ENCODE measurements at regions not wholly inside any gene's neighbourhood (a gene's known extent, or its start where the extent isn't known, plus 50 kb on each side); places are given as distances from the start of the nearest gene placed in this dataset.

DNA sequence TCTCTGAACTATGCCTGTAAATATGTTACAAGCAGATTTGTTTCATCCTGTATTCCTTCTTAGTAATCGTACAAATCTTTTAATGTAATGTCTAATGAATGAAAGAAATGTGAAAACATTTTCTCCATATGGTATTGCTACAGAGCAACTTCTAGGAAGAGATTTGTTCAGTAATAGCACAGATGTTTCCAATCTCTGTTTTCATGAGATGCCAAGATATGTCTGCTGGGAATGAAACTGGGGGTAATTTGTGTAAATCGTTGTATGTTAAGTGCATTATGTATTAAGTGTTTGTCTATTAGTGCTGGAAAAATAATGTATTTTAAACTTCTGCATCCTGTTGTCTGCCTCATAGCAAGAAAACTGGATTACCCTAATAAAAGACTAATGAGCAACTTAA lies 722.2 kb upstream of the EYS start:
- DNase-seq (ENCODE audit: low spot score), result no peak

DNA sequence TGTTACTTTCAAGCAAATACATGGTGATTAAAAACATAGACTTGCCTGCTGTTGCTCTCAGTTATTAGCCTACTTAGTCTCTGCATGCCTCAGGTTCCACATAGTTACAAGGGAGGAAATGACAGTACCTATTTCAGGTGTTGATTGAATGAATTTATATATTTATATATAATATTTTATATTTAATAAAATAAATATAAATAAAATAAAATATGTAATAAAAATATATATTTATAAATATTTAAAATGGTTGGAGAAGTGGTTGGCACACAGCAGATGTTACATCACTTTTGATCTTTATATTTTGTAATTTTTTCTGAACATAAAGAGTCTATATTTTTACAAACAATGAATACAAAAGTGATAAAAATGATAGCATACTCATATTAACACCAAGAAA lies 716.0 kb upstream of the EYS start:
- DNase-seq (ENCODE audit: low spot score), result no peak

DNA sequence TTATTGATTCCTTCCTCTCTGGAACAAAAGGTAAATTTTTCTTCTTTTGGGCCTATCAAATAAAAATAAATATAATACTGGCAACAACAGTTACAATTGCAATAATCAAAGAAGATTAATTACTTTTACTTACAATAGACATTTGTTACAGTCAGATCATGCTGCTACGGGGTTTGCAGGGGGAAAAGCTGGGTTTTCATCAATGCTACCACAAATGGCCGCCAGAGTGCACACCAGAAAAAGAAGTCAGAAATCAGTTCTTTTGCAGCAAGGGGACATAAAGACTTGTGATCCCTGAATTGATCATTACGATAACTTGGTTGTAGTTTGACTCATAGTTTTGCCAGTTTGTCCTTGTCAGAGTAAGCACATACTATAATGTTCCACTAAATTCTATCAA lies 714.5 kb upstream of the EYS start:
- DNase-seq (ENCODE audit: low spot score), result no peak

DNA sequence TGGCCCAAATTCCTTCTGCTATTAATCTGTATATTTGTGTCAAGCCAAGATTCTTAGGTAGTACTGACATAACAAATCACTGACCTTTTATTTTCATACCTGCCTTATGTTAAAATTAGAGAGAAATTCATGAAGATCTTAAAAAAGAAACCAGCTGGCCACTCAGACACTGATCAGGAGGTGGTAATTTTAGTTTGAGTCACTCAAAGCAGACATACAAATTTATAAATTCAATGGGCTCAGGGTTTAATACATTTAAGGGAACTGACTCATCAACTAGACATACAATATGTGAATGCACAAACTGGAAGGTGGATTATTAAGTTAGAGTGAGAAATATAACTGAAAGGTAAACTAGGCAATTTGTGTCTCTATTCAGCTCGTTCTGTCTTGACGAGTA lies 711.9 kb upstream of the EYS start:
- DNase-seq (ENCODE audit: low spot score), result no peak

DNA sequence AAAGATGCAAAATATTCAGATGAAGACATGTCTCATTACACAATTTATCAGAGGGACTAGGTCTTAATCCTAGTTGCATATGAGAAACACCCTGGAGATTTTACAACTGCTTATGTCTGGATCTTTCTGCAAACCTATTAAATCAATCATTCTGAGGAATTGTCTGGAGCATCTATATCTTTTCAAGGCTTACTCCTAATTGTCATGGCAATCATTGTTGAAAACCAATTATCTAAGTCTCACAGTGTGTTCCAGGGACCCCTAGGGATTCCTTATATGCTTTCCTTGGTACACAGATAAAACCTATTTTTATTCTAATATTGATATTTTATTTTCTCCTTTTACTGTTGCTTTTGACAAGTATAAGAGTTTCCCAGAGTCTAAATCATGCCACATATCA lies 696.9 kb upstream of the EYS start:
- DNase-seq (ENCODE audit: low spot score), result no peak

DNA sequence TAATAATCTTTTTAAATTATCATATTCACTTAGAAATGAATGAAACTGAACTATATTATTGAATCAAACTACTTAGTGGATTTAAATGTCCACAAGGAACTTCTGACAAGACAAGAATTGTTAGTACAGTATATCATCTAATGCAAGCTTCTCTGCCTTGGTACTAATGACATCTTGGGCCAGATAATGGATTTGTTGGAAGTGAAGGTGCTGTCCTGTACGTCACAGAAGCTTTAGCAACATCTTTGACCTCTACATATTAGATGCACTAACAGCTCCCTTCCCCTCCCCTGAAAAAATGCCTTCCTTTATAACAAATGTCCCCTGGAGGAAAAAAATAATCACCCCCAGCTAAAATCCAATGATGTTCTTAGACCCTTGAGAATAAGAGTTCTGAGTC lies 695.8 kb upstream of the EYS start:
- no peak for DNase-seq (ENCODE audit: low spot score)

DNA sequence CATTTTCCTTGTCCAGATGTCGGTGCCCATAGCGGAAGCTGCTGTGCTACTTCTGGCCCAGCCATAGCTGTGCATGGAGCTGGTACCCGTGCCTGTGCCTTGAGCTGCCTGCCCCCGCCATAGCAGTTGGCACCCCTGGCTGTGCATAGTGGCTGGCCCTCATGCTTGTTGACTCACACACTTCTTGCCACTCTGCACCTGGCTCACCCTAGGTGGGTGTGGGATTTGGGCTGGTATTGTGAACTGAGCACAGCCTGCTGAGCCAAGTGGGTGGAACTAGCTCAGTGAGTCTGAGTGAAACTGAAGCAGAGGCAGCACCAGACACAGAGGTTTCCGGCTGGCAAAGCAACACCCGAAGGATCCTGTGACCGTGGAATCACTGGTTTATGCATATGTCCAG lies 689.5 kb upstream of the EYS start:
- no peak for DNase-seq (ENCODE audit: low spot score)

DNA sequence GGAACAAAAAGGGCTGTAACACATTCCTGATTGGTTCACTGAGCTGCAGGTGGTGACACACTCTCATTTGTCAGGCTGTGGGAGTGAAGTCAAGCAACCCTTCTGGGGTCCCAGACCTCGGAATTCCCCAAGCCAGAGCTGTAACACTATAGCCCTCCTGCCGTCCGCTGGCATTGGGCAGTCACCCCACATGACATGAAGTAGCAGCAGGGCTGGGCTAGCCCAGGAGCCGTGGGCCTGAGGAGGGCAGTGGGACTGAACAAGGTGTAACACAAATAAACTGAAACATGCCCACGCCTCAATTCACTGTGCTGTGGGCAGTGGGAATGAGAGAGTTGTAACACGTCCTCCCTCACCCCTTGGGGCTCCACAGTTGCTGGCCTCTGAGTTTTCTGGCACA lies 689.1 kb upstream of the EYS start:
- no peak for DNase-seq (ENCODE audit: low spot score)

DNA sequence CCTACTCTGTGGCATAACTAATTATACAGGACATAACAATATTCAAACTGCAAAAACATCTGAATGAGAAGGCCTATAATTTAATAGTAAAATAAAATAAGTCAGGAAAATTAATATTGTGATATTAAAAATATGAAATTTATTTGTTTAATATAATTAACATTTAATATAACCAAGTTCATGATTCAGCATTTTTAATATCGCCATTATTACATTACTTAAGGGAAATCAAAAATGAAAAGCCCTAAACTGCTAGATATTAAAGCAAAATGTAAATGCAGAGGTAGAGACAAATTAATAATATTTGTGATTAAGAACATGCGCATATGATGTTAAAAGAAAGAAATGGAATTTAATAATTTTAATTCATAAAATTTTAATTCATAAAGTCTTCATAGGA lies 683.4 kb upstream of the EYS start:
- DNase-seq (ENCODE audit: low spot score), result no peak

DNA sequence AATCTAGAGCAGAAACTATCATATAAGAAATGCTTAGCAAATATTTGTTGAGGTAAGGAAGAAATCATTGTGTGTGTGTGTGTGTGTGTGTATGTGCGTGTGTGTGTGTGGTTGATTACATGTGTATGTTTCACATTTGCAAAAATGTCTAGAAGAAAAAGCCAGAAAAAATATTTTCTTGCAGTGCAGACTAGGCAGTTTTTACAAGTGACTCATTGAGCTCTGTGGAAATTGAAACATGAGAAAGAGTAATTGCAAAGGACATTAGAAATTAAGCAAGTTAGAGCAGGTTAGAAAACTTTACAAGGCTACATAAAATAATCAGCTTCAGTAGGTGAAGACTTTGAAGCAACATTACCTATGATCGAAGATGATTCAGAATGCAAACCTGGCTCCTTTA lies 669.0 kb upstream of the EYS start:
- DNase-seq (ENCODE audit: low spot score), result no peak

DNA sequence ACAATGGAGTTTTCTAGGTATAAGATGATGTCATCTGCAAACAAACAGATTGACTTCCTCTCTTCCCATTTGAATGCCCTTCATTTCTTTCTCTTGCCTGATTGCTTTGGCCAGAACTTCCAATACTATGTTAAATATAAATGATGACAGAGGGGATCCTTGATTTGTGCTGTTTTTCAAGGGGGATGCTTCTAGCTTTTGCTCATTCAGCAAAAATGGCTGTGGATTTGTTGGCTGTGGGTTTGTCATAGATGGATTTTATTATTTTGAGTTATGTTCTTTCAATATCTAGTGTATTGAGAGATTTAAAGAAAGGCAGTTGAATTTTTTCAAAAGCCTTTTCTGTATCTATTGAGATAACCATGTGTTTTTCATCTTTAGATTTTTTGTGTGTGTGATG lies 662.4 kb upstream of the EYS start:
- DNase-seq (ENCODE audit: low spot score), result no peak

DNA sequence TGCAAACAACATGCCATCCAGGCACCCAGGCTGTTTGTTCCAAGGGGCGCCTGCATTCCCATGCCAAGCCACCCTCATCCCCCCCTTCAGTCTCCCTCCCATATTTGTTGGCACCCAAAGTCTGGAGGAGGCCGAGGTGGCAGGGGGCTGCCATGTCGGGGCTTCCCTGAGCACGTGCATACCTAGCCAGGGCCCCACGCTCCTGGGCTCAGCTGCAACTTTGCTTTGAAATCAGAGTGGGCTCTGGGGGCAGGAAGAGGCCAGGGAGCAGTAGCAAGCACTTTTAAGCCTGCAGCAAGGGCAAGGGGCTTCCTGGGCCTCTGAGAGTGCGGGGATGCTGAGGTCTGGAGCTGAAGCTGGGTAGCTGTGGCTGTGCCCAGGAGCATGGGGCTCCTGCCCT lies 655.9 kb upstream of the EYS start:
- DNase-seq (ENCODE audit: low spot score), result no peak

DNA sequence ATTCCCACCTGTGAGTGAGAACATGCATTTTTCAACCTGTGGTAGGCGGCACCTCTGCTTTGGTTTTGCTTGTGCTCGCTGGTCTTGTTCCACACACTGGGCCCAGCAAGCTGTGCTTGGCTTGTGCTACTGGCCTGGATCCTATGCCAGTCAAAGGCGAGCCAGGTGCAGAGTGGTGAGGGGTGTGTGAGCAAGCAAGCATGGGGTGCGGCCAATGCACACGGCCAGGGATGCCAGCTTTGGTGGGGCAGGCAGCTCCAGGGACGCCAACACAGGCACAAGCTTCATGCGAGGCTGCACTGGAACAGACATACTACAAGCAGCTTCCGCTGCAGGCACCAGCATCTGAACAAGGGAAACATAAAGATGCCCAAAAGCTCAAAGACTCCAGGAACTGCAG lies 654.9 kb upstream of the EYS start:
- no peak for DNase-seq (ENCODE audit: low spot score)

DNA sequence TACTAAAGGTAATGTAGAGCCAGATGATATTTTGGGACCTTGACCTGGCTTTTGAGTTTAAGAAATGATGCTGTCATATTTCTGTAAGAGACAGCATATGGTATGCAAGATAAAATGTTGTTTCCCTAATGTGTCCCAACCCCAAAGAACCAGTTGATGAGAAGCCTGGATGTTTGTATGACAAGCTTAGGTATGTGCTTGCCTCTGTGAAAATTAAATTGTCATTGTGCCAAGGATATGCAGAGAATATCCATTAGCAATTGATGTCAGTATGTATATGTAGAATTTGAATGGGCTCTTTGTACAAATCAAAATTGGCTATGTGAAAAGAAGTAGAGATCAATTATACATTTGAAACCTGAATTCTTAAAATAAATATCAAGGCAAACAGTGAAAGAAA lies 650.8 kb upstream of the EYS start:
- DNase-seq (ENCODE audit: low spot score), result no peak

DNA sequence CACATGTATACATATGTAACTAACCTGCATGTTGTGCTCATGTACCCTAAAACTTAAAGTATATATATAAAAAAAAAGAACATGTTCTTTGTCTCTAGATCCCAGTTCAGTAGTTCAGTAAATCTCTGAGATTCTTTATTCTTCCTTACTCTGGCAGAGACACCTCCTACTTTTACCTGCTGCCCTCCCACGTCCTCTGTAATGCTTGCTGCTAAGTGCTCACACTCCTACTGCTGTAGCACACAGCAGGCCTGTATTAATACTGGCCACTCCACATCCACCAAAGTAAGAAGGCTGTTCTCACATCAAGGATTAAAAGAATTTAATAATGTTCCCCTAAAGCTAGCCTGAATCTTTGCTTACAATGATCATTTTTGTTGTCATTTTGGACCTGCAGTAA lies 648.4 kb upstream of the EYS start:
- no peak for DNase-seq (ENCODE audit: low spot score)

DNA sequence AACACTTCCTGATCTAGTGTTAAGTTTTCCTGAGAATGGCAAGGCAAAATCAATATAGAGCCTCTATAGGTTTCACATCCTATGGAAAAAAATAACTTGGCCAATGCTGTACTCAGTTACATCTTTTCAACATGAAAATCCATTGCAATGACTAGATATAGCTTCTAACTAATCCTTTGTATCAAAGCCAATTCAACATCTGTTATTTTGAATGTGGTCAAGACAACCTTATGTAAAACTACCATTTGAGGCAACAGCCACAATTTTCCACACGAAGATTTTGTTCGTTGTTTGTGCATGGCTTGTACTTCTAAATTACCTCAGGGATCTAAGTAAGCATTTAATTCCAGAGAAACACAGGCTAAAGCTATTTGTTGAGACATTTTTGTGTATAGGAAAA lies 637.8 kb upstream of the EYS start:
- no peak for DNase-seq (ENCODE audit: low spot score)

DNA sequence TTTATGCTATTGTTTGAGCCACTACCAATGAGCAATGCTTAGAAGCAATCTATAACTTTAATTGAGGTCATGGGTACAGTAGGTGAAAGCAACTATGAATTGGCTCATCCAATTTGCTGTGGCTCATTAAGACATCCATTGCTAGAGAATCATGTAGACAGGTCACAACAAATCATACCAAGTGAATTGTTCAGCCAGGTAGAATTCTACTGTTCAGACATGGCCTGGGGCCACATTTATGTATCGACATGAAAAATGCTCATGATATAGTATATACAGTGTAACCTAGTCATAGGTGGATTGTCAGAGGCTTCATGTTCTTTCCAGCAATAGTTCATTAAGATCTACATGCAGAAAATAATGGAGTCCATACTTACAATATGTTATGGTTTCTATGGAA lies 633.7 kb upstream of the EYS start:
- no peak for DNase-seq (ENCODE audit: low spot score)

DNA sequence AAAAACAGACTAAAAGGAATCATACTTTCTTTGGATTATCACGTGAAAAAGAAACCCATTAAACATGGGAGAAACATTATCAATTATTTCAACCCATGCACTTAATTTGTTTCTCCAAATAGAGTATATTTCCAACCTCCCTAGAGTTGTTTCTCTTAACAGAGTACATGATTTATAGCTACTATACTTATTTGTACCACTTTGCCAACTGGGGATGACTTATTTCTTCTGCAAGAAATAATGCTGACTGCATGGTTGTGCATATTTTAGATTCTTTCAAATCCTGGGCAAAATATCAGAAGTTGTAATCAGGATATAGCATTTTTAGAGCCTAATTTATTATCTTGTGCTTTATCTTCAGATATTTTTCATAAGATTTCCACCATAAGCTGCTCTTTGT lies 629.1 kb upstream of the EYS start:
- no peak for DNase-seq (ENCODE audit: low spot score)

DNA sequence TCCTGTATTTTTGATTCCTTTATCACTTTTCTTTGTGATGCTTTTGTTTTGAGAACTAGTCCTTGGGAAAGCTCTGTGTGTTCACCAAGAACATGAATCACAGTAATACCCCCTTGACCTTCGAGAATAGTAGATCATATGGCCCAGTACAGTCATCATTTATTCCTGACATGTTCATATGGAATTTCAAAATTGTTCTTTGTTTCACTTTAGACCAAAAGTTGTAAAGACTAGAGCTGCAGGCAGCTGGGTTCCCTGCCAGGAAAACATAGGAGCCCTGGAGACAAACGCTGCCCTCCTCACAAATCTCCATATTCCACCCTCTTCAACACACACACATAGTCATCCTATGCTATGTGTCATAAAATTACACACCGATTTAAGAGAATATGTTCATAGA lies 621.2 kb upstream of the EYS start:
- DNase-seq (ENCODE audit: low spot score), result no peak

DNA sequence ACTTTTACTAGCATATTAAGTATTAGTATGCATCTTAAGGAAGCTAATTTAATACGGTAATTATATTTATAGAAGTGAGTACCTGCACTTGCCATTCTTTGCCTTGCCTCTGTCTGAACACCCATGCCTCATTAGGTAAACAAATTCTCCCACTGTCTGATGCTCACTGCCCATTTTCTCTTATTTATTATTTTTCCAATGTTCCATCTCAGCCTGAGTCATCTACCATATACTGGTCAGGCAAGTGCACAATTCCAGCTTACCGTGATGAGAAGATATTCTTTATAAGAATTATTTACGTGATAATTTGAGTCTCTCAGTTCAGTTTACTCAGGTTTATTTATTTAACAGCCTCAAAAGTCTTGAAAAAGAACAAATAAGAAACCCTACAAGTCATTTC lies 619.2 kb upstream of the EYS start:
- no peak for DNase-seq (ENCODE audit: low spot score)

DNA sequence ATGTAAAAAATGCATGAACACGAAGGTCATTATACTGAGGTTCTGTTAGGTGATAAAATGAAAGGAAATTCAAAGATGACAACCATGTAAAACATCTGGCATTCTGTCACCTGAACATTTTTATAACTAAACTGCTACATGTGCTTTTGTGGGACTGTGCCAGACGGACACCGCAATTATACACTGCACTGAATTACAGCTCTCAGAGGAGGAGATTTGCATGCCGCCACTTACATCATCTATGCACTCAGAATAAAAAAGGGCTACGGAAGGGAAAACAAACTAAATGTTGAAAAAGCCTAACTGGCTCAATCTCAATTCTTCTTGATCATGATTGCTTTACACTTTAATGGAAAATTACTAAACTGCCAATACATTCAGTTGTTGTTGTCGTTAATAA lies 614.0 kb upstream of the EYS start:
- no peak for DNase-seq (ENCODE audit: low spot score)

DNA sequence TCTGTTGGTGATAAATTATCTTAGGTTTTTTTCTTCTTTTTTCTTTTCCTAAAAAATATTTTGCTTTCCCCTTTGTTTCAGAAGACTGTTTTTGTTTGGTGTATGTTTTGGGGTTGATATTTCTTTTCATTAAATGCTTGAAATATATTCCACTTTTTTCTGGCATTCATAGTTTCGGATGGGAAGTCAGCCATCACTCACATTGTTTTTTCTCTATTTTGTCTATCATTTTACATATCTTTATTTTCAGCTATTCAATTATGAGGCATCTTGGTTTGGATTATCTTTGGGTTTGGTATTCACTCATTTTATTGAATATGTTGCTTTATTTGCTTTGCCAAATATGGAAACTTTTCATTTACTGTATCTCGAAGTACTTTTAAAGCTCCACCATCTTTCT lies 600.5 kb upstream of the EYS start:
- DNase-seq (ENCODE audit: low spot score), result no peak

DNA sequence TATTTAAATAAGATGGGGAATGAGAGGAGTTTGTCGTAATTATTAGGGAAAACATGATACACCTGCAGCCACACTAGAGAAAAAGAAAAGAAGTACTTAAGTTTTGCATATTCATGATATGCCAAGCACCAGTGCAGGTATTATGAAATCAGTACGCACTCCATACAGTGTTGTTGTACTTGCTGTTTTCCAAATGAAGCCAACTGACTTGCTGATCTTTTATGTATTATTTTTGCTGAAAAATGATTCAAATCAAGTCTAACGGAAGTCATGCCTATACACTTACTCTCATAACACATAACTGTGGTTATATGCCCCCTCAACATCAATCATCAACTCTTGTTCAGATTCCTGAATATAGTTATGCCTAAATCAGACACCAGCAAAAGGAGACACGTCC lies 584.9 kb upstream of the EYS start:
- DNase-seq (ENCODE audit: low spot score), result no peak

DNA sequence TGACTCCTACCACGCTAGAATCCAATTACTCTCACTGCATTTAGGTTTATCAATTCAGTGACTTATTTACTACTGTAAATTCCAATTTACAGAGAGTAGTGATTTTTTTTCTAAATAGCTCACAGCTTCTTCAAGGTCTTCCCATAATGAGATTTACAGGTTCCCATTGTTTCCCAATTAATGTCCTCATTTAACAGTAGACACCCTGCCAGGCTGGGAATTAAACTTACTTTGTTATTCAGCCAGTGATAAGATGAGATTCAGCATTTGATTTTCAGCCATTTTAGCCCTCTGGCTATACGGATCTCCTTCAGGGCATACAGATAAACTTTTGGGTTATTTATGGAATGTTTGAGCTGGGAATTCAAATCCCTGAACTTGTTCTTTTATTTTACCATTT lies 582.9 kb upstream of the EYS start:
- DNase-seq (ENCODE audit: low spot score), result no peak

DNA sequence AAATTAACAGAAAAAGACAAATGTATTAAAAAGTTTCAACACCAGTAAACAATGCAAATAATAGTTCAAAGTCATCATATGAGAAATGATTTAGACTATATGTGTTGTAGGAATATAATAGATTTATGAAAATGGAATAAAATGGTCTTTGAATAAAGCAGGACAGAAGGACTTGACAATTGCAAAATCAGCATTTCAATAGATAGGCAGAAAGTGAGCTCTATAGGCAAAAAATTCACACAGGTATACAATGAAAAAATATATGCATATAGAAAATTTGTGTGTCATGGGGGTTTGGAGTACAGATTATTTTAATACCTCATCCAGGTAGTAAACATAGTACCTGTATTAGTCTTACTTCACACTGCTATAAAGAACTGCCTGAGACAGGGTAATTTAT lies 571.1 kb upstream of the EYS start:
- no peak for DNase-seq (ENCODE audit: low spot score)

DNA sequence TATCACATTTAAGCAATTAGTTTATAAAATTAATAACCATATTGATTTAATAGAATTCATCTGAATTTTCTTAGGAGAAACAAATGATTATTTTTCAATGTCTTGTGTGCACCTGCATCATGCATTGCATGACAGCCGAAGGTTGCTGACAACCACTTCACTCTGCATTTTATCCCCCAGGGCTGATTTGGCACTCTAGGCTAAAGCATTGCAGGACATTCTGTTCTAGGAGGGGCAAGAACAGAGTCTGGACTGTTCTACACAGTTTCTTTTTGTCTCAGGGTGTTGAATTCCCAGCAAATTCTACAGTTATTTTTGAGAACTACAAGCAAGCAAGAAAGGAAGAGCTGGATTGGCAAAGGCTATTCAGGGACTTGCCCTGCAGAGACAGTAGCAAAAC lies 570.4 kb upstream of the EYS start:
- DNase-seq (ENCODE audit: low spot score), result no peak

All from kidney capillary endothelial cell (primary cell).